Neural progenitor cell (in vitro differentiated cells): ENCODE measurements at regions not wholly inside any gene's neighbourhood (a gene's known extent, or its start where the extent isn't known, plus 50 kb on each side); places are given as distances from the start of the nearest gene placed in this dataset.

ENCODE experiments used
- EZH2phosphoT487 ChIP-seq: fragments of 200-600 bp; sonication (generic); IDR thresholded peaks from 2 replicates; pipeline ENCODE4 v1.6.1; 2017; ENCODE audit warnings: antibody characterized with exemption
- TF ChIP-seq, protein P1 (sequence below): fragments of 200-600 bp; sonication (generic); IDR thresholded peaks from 2 replicates; pipeline ENCODE4 v1.5.1; 2017; ENCODE audit warnings: antibody characterized with exemption, mild to moderate bottlenecking

DNA sequence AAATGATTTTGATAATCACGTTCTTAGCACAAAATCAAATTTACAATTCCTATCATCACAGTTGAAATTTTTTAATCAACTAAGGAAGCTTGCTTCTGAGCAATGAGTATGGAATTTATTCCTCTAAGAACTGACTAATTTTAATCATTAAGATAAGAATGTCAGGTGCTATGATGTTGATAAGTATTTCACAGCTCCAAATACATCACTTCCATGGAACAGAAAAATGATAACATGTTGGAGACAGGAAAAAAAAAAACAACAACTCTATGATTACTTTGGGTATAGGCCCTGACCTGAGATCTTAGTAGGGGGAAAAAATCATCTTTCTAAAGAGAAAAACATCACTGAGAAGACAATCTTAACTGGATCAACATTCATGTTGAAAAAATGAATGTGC lies 89.4 kb upstream of the BMP2 start:
- TF ChIP-seq, protein P1, sequence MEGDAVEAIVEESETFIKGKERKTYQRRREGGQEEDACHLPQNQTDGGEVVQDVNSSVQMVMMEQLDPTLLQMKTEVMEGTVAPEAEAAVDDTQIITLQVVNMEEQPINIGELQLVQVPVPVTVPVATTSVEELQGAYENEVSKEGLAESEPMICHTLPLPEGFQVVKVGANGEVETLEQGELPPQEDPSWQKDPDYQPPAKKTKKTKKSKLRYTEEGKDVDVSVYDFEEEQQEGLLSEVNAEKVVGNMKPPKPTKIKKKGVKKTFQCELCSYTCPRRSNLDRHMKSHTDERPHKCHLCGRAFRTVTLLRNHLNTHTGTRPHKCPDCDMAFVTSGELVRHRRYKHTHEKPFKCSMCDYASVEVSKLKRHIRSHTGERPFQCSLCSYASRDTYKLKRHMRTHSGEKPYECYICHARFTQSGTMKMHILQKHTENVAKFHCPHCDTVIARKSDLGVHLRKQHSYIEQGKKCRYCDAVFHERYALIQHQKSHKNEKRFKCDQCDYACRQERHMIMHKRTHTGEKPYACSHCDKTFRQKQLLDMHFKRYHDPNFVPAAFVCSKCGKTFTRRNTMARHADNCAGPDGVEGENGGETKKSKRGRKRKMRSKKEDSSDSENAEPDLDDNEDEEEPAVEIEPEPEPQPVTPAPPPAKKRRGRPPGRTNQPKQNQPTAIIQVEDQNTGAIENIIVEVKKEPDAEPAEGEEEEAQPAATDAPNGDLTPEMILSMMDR: no peak
- TF ChIP-seq EZH2phosphoT487: no peak
